HepG2 (cell line): ENCODE measurements at regions not wholly inside any gene's neighbourhood (a gene's known extent, or its start where the extent isn't known, plus 50 kb on each side); places are given as distances from the start of the nearest gene placed in this dataset.

Source experiments
- BHLHE40 ChIP-seq: IDR thresholded peaks from 2 replicates; pipeline ENCODE4 v1.6.1; 2011; ENCODE audit warnings: low read length, improper control_type of control experiment
- CEBPB ChIP-seq: IDR thresholded peaks from 2 replicates; pipeline ENCODE4 v1.6.1; 2011; ENCODE audit warnings: low read depth, low read length, improper control_type of control experiment, borderline replicate concordance
- CTCF ChIP-seq: sonication (generic); formaldehyde crosslinking; IDR thresholded peaks from 2 replicates; pipeline ENCODE4 v1.5.0; 2020; ENCODE audit warnings: mild to moderate bottlenecking, missing genetic modification reagents, moderate library complexity
- ELF4 ChIP-seq: sonication (generic); formaldehyde crosslinking; IDR thresholded peaks from 2 replicates; pipeline ENCODE4 v1.5.0; 2020; ENCODE audit warnings: missing genetic modification reagents, mild to moderate bottlenecking, moderate library complexity, borderline replicate concordance
- HMGXB4 ChIP-seq, 2 experiments: sonication (generic) in 1 of 2; formaldehyde crosslinking in 1 of 2; IDR thresholded peaks; 2 replicates each; pipeline versions ENCODE4 v1.4.0 to v1.6.1; 2018 to 2020; ENCODE audit warnings: missing genetic modification reagents in 2 of 2, borderline replicate concordance in 1 of 2, low read depth in 1 of 2, mild to moderate bottlenecking in 1 of 2, missing biosample characterization in 1 of 2
- HNRNPLL ChIP-seq: fragments of 200-400 bp; formaldehyde crosslinking; IDR thresholded peaks from 2 replicates; pipeline ENCODE4 v1.6.1; 2017; ENCODE audit warnings: mild to moderate bottlenecking, low read depth, low read length; ENCODE audit not compliant: poor library complexity, severe bottlenecking
- MAX ChIP-seq: IDR thresholded peaks from 2 replicates; pipeline ENCODE4 v1.6.1; 2012; ENCODE audit warnings: inconsistent platforms
- NFKBIZ ChIP-seq: IDR thresholded peaks from 2 replicates; pipeline ENCODE4 v1.6.1; 2018; ENCODE audit warnings: missing genetic modification reagents, missing compliant biosample characterization
- PRPF4 ChIP-seq: fragments of 200-400 bp; formaldehyde crosslinking; IDR thresholded peaks from 2 replicates; pipeline ENCODE4 v1.6.1; 2016; ENCODE audit warnings: low read length, low read depth; ENCODE audit not compliant: poor library complexity, severe bottlenecking
- REL ChIP-seq: sonication (generic); formaldehyde crosslinking; conservative IDR thresholded peaks from 2 replicates; pipeline ENCODE4 v1.8.0; 2022; ENCODE audit warnings: mild to moderate bottlenecking, missing genetic modification reagents, moderate library complexity
- ZBTB10 ChIP-seq: sonication (generic); formaldehyde crosslinking; IDR thresholded peaks from 2 replicates; pipeline ENCODE4 v1.4.0; 2020; ENCODE audit warnings: missing genetic modification reagents, borderline replicate concordance
- ZEB1 ChIP-seq: IDR thresholded peaks from 2 replicates; pipeline ENCODE4 v1.6.1; 2012; ENCODE audit warnings: mild to moderate bottlenecking, low read depth, inconsistent platforms; ENCODE audit not compliant: insufficient replicate concordance

GRCh38 chr12:67433385-67434175 lies 164.4 kb downstream of the CAND1 start:
- no peak for TF ChIP-seq REL (CRISPR knock-in tag)
- no peak for TF ChIP-seq NFKBIZ (CRISPR knock-in tag)
- no peak for TF ChIP-seq MAX
- no peak for TF ChIP-seq CEBPB
- TF ChIP-seq ZBTB10 (CRISPR knock-in tag) = no peak
- no peak for TF ChIP-seq CTCF (CRISPR knock-in tag)
- no peak for TF ChIP-seq ZEB1
- TF ChIP-seq HMGXB4 (CRISPR knock-in tag; IDR thresholded peaks at IDR 0.05; ENCODE audit: borderline replicate concordance in 1 of 2, low read depth in 1 of 2) = no peak
- no peak for TF ChIP-seq PRPF4
- no peak for TF ChIP-seq ELF4 (CRISPR knock-in tag)
- TF ChIP-seq HNRNPLL = no peak
- no peak for TF ChIP-seq BHLHE40
